ENCODE measurements at regions not wholly inside any gene's neighbourhood (a gene's known extent, or its start where the extent isn't known, plus 50 kb on each side); places are given as distances from the start of the nearest gene placed in this dataset.

DNA sequence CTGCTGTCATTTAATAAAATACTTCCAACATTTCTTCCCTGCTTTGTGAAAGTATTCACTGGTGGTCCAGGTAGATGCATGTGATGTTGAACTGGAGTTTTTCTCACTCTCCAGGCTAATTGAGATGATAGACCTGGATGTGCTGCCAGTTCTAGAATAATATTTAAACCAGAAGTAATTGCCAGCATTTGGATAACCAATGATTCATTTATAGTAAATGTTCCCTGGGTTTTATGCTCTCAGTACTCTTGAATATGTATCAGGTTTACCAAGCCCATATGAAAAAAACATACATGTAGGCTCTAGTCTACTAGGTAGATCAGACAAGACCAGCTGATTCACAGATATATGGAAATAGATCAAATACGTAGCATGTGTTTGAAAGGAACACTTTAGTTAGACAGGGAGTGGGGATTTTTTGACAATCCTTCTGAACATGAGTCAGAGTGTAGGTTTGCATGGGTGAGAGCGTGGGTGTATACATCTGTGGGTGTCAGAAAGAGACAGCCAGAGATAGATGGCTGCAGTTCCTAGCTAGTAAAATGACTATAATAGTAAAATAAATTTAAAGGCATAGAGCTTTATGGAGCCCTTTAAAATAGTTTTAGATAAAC lies 115.1 kb downstream of the NAB1 start:
- ChIA-PET CTCF (interaction anchor here (1.0 to 1.7 kb wide), 7 partner anchors 14 to 123 kb away, joined by 3 to 6 read pairs (median 3); no protein-coding TSS in a partner anchor), POLR2A (no interaction called here)
- peaks cover 2% of the 10 kb centered on the region for H3K36me3 Mint-ChIP-seq (ENCODE audit: low read depth)
- H3K4me3 Mint-ChIP-seq: no peak overlapping the region
- intact Hi-C loops (cut with micrococcal nuclease): loop anchor here (2.0 to 10.0 kb wide), 2 partner anchors 41 to 229 kb away; partner anchors contain the start of gene NEMP2
- TF ChIP-seq, protein P1, sequence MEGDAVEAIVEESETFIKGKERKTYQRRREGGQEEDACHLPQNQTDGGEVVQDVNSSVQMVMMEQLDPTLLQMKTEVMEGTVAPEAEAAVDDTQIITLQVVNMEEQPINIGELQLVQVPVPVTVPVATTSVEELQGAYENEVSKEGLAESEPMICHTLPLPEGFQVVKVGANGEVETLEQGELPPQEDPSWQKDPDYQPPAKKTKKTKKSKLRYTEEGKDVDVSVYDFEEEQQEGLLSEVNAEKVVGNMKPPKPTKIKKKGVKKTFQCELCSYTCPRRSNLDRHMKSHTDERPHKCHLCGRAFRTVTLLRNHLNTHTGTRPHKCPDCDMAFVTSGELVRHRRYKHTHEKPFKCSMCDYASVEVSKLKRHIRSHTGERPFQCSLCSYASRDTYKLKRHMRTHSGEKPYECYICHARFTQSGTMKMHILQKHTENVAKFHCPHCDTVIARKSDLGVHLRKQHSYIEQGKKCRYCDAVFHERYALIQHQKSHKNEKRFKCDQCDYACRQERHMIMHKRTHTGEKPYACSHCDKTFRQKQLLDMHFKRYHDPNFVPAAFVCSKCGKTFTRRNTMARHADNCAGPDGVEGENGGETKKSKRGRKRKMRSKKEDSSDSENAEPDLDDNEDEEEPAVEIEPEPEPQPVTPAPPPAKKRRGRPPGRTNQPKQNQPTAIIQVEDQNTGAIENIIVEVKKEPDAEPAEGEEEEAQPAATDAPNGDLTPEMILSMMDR (IDR thresholded peaks at IDR 0.05): no peak
- H3K9me3 Mint-ChIP-seq: peaks cover 6% of the 10 kb centered on the region
- DNase-seq (peak; percentile 64), ATAC-seq (peak; percentile 76)
- H3K27me3 Mint-ChIP-seq: no peaks in the 10 kb centered on the region
- peak overlapping the region; percentile 17 for H3K27ac Mint-ChIP-seq
- H3K4me1 Mint-ChIP-seq (ENCODE audit: low read depth): peaks cover 37% of the 10 kb centered on the region

DNA sequence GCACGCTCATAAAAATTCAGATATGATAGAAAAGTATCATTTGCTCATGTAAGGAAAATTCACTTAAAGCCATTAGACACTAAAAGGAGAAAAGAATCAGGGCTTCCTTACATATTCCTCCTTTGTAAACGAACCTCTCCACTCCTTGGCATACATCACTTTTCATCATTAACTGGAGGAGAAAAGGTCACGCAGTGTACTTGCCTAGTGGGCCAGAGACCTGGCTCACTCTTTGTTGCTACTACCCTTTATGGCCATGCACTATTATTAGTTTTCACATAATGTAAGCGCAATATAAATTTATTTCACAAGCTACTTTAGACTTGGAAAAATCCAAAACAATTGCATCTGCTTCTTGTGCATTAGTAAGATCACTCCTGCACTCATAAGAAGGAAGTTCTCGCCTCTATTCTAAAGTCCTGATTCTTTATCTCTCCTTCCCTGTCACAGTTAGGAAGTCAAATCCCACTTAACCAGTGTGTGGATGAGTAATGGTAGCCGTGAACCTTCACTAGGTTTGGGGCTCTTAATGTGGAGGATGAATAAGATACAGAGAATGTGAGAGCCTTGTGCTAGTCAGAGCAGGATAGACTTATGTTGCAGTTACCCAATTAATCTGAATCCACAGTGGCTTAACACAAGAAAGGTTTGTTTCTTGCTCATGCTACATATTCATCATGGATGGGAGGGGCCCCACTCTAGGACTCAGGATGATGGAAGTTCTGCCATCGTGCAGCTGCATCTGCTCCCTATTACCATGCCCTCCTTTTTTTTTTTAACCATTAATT lies 115.0 kb upstream of the GLS start:
- Mint-ChIP-seq H3K36me3 (ENCODE audit: low read depth) (no peaks in the 10 kb centered on the region), H3K4me1 (ENCODE audit: low read depth) (peaks cover 29% of the 10 kb centered on the region), H3K27me3 (no peaks in the 10 kb centered on the region), H3K4me3 (no peak overlapping the region), H3K27ac (no peak overlapping the region), H3K9me3 (peaks cover under 1% of the 10 kb centered on the region)
- intact Hi-C loops (cut with micrococcal nuclease): loop anchor here (2.0 to 10.0 kb wide), 2 partner anchors 43 to 231 kb away; partner anchors contain the start of gene NEMP2
- POLR2A ChIA-PET: interaction anchor here (0.7 kb wide), 1 partner anchor 15 kb away, joined by 3 read pairs; no protein-coding TSS in a partner anchor
- DNase-seq: no peak
- ATAC-seq: peak; percentile 38
- TF ChIP-seq, protein P1 (IDR thresholded peaks at IDR 0.05): no peak
- CTCF ChIA-PET: interaction anchor here (1.7 kb wide), 1 partner anchor 13 kb away, joined by 5 read pairs; no protein-coding TSS in a partner anchor

DNA sequence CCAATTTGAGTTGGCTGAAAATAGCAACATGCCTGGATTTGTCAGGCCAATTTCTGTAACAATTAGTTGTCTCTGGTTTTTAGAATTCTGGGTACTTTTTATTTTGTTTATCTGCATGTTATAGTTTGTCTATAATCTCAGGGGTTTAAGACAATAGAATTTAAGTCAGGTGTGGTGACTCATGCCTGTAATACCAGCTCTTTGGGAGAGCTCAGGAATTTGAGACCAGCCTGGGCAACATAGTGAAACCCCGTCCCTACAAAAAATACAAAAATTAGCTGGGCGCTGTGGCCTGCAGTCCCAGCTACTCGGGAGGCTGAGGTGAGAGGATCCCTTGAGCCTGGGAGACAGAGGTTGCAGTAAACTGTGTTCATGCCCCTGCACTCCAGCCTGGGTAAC lies 114.4 kb upstream of the GLS start:
- no peaks in the 10 kb centered on the region for H3K9me3 Mint-ChIP-seq
- intact Hi-C loops (cut with micrococcal nuclease): loop anchor here (10.0 kb wide), 1 partner anchor 231 kb away; the partner anchor contains the start of gene NEMP2
- CTCF ChIA-PET: no interaction called here
- H3K27me3 Mint-ChIP-seq: no peaks in the 10 kb centered on the region
- ATAC-seq (no peak), DNase-seq (no peak)
- TF ChIP-seq, protein P1 (IDR thresholded peaks at IDR 0.05): no peak
- POLR2A ChIA-PET: no interaction called here
- no peak overlapping the region for H3K4me3 Mint-ChIP-seq
- no peaks in the 10 kb centered on the region for H3K36me3 Mint-ChIP-seq (ENCODE audit: low read depth)
- H3K27ac Mint-ChIP-seq: no peak overlapping the region
- H3K4me1 Mint-ChIP-seq (ENCODE audit: low read depth): peaks cover 30% of the 10 kb centered on the region

DNA sequence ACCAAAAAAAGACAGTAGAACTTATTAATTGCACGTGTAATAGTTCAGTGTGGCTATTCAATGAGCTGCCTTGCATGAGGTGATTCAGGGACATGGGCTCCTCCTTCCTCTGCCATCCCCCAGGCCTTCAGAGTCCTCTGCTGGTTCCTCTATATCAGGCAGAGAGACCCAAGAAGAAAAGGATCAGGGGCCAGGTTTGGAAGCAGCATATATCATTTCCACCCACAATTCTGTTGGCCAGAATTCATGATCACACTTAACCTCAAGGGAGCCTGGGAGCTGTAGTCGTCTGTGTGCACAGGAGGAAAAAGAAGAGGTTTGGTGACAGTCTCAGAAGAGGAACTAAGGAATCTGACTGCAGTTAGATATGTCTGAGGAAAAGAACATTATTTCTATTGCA lies 114.0 kb upstream of the GLS start:
- peaks cover 30% of the 10 kb centered on the region for H3K4me1 Mint-ChIP-seq (ENCODE audit: low read depth)
- ChIA-PET CTCF (no interaction called here), POLR2A (no interaction called here)

More for the DNA sequence above, 114.0 kb upstream of the GLS start:
- no peak for DNase-seq
- no peak for ATAC-seq
- Mint-ChIP-seq H3K36me3 (ENCODE audit: low read depth) (no peaks in the 10 kb centered on the region), H3K4me3 (no peak overlapping the region), H3K27ac (no peak overlapping the region), H3K9me3 (no peaks in the 10 kb centered on the region), H3K27me3 (no peaks in the 10 kb centered on the region)
- TF ChIP-seq, protein P1 (IDR thresholded peaks at IDR 0.05): no peak
- intact Hi-C loops (cut with micrococcal nuclease): loop anchor here (10.0 kb wide), 1 partner anchor 232 kb away; the partner anchor contains the start of gene NEMP2
